PC-3 (cell line): ENCODE measurements at regions not wholly inside any gene's neighbourhood (a gene's known extent, or its start where the extent isn't known, plus 50 kb on each side); places are given as distances from the start of the nearest gene placed in this dataset.

Source experiments
- ATAC-seq: fragments of 200-7000 bp; cut with Tn5 transposase; 2 replicates; pipeline ENCODE4 v1.9.1; 2020; ENCODE audit warnings: mild to moderate bottlenecking, moderate library complexity
- BruUV-seq: library from RNA; stranded (reverse); fragments of 400-500 nt; replicated peaks from 2 replicates; lab custom pipeline; 2021; lab: Mats Ljungman, UMichigan
- CTCF ChIA-PET: fragments of 300-600 bp; sonication (Branson Sonifier 250); formaldehyde crosslinking; loops from one replicate; lab custom pipeline; 2022; ENCODE audit warnings: antibody characterized with exemption; lab: Charles Lee
- POLR2A ChIA-PET: fragments of 300-600 bp; sonication (Branson Sonifier 250); formaldehyde crosslinking; loops from one replicate; lab custom pipeline; 2022; ENCODE audit warnings: antibody characterized with exemption; ENCODE audit not compliant: unreplicated experiment; lab: Charles Lee
- DNase-seq: peaks from one replicate; pipeline ENCODE4 v3.0.0-alpha.2; 2015
- H2AFZ ChIP-seq: fragments of 300-600 bp; sonication (generic); 2 replicates; pipeline ENCODE4 v1.6.0; 2016; ENCODE audit warnings: antibody characterized with exemption, low read length
- H3F3A ChIP-seq: fragments of 300-600 bp; sonication (generic); one replicate; pipeline ENCODE4 v1.6.0; 2017; ENCODE audit warnings: antibody characterized with exemption, low read length, control low read depth, mild to moderate bottlenecking; ENCODE audit not compliant: unreplicated experiment
- H3K27ac ChIP-seq: fragments of 300-600 bp; sonication (generic); 2 replicates; pipeline ENCODE4 v1.5.1; 2016; ENCODE audit warnings: mild to moderate bottlenecking, low read length
- H3K27me3 ChIP-seq: fragments of 300-600 bp; sonication (generic); 2 replicates; pipeline ENCODE4 v1.6.1; 2016; ENCODE audit warnings: low read length, mixed read lengths
- H3K36me3 ChIP-seq: fragments of 300-600 bp; sonication (generic); 2 replicates; pipeline ENCODE4 v1.6.1; 2016; ENCODE audit warnings: low read depth, mixed run types, low read length, mixed read lengths
- H3K4me1 ChIP-seq: fragments of 300-600 bp; sonication (generic); 2 replicates; pipeline ENCODE4 v1.5.1; 2016; ENCODE audit warnings: low read length; ENCODE audit not compliant: insufficient read depth
- H3K4me2 ChIP-seq: fragments of 300-600 bp; sonication (generic); 2 replicates; pipeline ENCODE4 v1.6.0; 2016; ENCODE audit warnings: low read length
- H3K4me3 ChIP-seq: fragments of 300-600 bp; sonication (generic); 2 replicates; pipeline ENCODE4 v1.5.1; 2016; ENCODE audit warnings: mild to moderate bottlenecking, low read length, mixed read lengths
- H3K79me2 ChIP-seq: fragments of 300-600 bp; sonication (generic); 2 replicates; pipeline ENCODE4 v1.6.1; 2017; ENCODE audit warnings: low read length, mixed read lengths
- H3K9ac ChIP-seq: fragments of 300-600 bp; sonication (generic); 2 replicates; pipeline ENCODE4 v1.6.0; 2016; ENCODE audit warnings: mild to moderate bottlenecking, low read length
- H3K9me2 ChIP-seq: fragments of 300-600 bp; sonication (generic); replicated peaks from 2 replicates; pipeline ENCODE4 v1.6.1; 2016; ENCODE audit warnings: mixed run types, low read length, mixed read lengths
- H3K9me3 ChIP-seq: fragments of 300-600 bp; sonication (generic); 2 replicates; pipeline ENCODE4 v1.6.1; 2016; ENCODE audit warnings: low read length, mixed read lengths
- H4K20me1 ChIP-seq: fragments of 300-600 bp; sonication (generic); 2 replicates; pipeline ENCODE4 v1.6.1; 2016; ENCODE audit warnings: low read length, mixed read lengths
- CTCF ChIP-seq: fragments of 300-600 bp; sonication (generic); conservative IDR thresholded peaks from 2 replicates; pipeline ENCODE4 v1.5.1; 2017; ENCODE audit warnings: antibody characterized with exemption, low read depth, mild to moderate bottlenecking, low read length
- EZH2 ChIP-seq: fragments of 300-600 bp; sonication (generic); IDR thresholded peaks from one replicate; pipeline ENCODE4 v1.6.1; 2017; ENCODE audit warnings: antibody characterized with exemption, mild to moderate bottlenecking, low read length; ENCODE audit not compliant: unreplicated experiment
- EZH2phosphoT487 ChIP-seq: fragments of 300-600 bp; sonication (generic); IDR thresholded peaks from 2 replicates; pipeline ENCODE4 v1.6.1; 2018; ENCODE audit warnings: mild to moderate bottlenecking, antibody characterized with exemption, low read length, borderline replicate concordance
- intact Hi-C: fragments of 100-400 bp; cut with micrococcal nuclease; formaldehyde crosslinking; loops from 2 replicates; pipeline ENCODE4 v1.9.0; 2023

GRCh38 chr6:6740595-6740994 lies 152.1 kb downstream of the LY86 start:
- CTCF ChIA-PET = no interaction called here
- Histone ChIP-seq H3K4me2 (no peak overlapping the region), H3K9ac (no peak overlapping the region), H3K4me3 (no peak overlapping the region), H3K27me3 (no peaks in the 10 kb centered on the region), H3K9me2 (no peaks in the 10 kb centered on the region), H3K9me3 (no peaks in the 10 kb centered on the region), H3K27ac (no peak overlapping the region), H3F3A (no peaks in the 10 kb centered on the region), H2AFZ (no peak overlapping the region), H4K20me1 (no peaks in the 10 kb centered on the region), H3K4me1 (no peaks in the 10 kb centered on the region), H3K79me2 (no peaks in the 10 kb centered on the region), H3K36me3 (no peaks in the 10 kb centered on the region)
- POLR2A ChIA-PET = no interaction called here
- BruUV-seq = no TSS peak
- intact Hi-C loops = no loop called here
- DNase-seq (no peak), ATAC-seq (no peak)
- TF ChIP-seq EZH2phosphoT487 = no peak
- TF ChIP-seq EZH2 = no peak
- TF ChIP-seq CTCF = no peak

GRCh38 chr6:6741264-6741663 lies 152.7 kb downstream of the LY86 start:
- Histone ChIP-seq H3F3A (no peaks in the 10 kb centered on the region), H4K20me1 (no peaks in the 10 kb centered on the region), H3K9me3 (no peaks in the 10 kb centered on the region), H2AFZ (no peak overlapping the region), H3K4me3 (no peak overlapping the region), H3K27me3 (no peaks in the 10 kb centered on the region), H3K4me1 (no peaks in the 10 kb centered on the region), H3K9me2 (no peaks in the 10 kb centered on the region), H3K36me3 (no peaks in the 10 kb centered on the region), H3K9ac (no peak overlapping the region), H3K27ac (no peak overlapping the region), H3K79me2 (no peaks in the 10 kb centered on the region), H3K4me2 (no peak overlapping the region)
- no peak for TF ChIP-seq EZH2
- no peak for TF ChIP-seq EZH2phosphoT487
- no peak for TF ChIP-seq CTCF
- ChIA-PET CTCF (no interaction called here), POLR2A (no interaction called here)
- BruUV-seq = no TSS peak
- intact Hi-C loops = no loop called here
- ATAC-seq (no peak), DNase-seq (no peak)

GRCh38 chr6:6742535-6742934 lies 154.0 kb downstream of the LY86 start:
- BruUV-seq = no TSS peak
- Histone ChIP-seq H3F3A (no peaks in the 10 kb centered on the region), H2AFZ (no peak overlapping the region), H3K4me1 (no peaks in the 10 kb centered on the region), H3K27ac (no peak overlapping the region), H3K9me3 (no peaks in the 10 kb centered on the region), H3K4me2 (no peak overlapping the region), H4K20me1 (no peaks in the 10 kb centered on the region), H3K27me3 (no peaks in the 10 kb centered on the region), H3K79me2 (no peaks in the 10 kb centered on the region), H3K4me3 (no peak overlapping the region), H3K9ac (no peak overlapping the region), H3K9me2 (no peaks in the 10 kb centered on the region), H3K36me3 (no peaks in the 10 kb centered on the region)
- TF ChIP-seq EZH2 (no peak), EZH2phosphoT487 (no peak), CTCF (no peak)
- POLR2A ChIA-PET = no interaction called here
- no peak for ATAC-seq
- intact Hi-C loops = no loop called here
- CTCF ChIA-PET = interaction anchor here (0.6 to 0.7 kb wide), 2 partner anchors 46 to 164 kb away, joined by 3 to 12 read pairs; no protein-coding TSS in a partner anchor
- DNase-seq = no peak
